GM19467 (cell line): ENCODE measurements at regions not wholly inside any gene's neighbourhood (a gene's known extent, or its start where the extent isn't known, plus 50 kb on each side); places are given as distances from the start of the nearest gene placed in this dataset.
"Not testable (repeated sequence)": the region's sequence is repeated elsewhere in the genome, so short reads cannot be mapped to it uniquely, and the experiment has no call there.

Experiments used
- ATAC-seq: cut with Tn5 transposase; IDR thresholded peaks from one replicate; pipeline ENCODE4 v1.9.1; 2021; ENCODE audit warnings: mild to moderate bottlenecking, moderate library complexity; ENCODE audit not compliant: unreplicated experiment

DNA sequence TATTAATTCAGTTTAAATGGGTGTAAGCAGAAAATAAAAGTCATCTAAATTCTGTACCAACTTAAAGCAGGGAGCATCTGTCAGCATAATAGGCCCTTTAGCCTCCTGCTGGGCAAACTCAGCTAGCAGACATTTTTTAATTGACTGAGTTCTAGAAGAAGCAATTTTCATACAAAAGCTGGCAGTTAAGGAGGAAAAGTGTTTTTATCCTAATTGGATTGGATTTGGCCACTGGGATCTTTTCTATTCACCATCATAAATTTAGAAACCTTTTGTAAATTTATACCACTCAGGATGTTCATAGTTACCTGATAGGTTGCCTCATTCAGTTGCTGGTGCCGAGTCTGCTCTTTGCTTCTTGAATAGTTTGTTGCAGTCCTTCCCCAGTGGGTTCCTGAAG lies 262.7 kb upstream of the FSIP2 start:
- no peak for ATAC-seq

DNA sequence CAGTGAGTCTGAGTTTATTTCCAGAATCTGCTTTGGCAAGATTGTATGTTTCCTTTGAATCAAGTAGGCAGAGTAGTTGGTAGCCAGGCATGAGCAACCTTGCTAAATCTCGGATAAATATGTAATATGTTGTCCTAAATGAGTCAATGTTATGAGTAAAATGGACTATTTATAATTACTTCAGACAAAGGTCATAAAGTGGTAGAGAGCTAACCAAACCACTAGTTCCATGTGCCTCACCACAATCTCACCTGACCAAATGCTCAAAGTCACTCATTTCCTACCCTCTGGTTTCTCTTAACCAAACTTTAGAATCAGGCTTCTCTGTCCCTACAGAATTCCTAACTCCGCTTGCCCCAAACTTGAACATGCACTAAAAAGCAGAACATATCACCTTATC lies 261.2 kb upstream of the FSIP2 start:
- ATAC-seq = no peak

DNA sequence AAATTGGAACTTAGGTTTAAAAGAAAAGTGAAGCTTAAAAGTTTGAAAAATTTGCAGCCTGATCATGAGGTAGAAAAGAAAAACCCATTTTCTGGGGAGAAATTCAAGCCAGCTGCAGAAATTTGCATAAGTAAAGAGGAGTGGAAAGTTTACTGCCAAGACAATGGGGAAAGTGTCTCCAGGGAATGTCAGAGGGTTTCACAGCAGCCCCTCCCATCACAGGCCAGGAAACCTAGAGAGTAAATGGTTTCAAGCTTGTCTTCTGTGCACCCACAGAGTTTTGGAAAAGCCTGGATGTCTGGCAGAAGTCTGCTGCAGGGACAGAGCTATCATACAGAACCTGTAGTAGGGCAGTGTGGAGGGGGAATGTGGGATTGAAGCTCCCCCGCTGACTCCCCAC lies 254.0 kb upstream of the FSIP2 start:
- ATAC-seq = no peak

DNA sequence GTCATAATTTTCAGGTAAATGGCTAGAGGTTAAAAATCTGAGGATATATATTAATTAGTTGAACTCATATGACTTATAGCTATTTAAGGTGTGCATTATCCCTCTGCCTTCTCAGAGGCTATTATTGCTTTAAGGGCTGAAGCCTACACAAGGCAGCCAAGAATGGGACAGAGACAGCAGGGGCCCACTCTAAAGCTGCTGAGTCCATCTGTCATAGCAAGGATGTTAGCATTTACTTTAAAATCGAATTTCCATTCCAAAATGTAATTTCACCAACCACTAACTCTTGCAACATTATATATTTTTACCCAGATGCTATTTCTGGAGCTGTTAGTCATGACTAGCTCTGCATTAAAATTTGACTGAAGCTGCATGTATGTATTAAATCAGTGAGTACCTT lies 236.3 kb upstream of the FSIP2 start:
- no peak for ATAC-seq

DNA sequence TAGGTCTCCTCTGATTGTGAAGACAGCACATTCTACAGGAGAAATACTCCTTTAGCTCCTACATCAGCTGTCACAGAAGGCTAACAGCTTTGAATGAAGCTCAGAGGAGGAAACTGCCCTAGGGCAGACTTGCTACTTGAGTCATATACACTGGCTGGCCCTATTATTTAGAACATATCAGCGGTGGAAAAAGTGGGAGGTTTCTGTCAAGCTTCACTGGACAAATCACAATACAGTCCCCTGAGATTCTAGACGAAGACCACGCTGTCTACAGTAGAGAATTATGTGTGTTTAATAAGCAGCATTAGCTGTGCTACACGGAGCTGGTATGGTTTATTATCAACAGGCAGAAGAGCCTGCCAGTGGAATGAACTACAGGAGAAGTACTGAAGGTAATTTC lies 230.9 kb upstream of the FSIP2 start:
- ATAC-seq = no peak

DNA sequence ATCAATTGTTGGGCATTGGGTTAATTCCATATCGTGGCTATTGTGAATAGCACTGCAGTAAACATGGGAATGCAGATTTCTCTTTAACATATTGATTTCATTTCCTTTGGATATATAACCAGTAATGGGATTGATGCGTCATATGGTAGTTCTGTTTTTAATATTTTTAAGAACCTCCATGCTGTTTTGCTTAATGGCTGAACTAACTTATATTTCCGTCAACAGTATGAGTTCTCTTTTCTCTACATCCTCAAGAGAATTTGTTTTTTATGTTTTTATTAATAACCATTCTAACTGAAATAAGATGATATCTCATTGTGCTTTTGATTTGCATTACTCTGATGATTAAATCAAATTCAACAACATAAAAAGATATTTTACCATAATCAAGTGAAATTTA lies 228.5 kb upstream of the FSIP2 start:
- no peak for ATAC-seq

DNA sequence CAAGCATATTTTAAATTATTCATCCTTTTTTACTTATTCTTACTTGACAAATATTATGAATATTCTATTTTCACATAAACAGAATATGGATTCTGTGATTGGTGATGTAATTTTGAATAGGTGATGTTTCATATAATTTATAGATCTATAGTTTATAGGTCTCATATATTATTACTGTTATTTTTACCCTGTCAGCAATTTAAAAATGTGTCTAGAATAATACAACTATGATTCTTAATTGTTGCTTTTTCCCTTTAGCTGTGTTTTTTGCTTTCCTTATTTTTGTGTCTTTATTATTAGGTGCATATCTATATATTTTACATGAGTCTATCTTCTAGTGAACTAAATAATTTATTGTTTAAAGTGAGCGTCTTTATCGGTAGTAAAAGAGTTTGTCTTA lies 226.7 kb upstream of the FSIP2 start:
- no peak for ATAC-seq

DNA sequence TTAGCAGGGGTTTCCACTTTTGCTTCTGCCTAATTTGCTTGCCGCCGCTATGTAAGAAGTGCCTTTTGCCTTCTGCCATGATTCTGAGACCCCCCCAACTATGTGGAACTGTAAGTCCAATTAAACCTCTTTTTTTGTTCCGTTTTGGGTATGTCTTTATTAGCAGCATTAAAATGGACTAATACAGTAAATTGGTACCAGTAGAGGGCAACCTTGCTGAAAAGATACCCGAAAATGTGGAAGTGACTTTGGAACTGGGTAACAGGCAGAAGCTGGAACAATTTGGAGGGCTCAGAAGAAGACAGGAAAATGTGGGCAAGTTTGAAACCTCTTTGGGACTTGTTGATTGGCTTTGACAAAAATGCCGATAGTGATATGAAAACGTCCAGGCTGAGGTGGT lies 216.1 kb upstream of the FSIP2 start:
- no peak for ATAC-seq

DNA sequence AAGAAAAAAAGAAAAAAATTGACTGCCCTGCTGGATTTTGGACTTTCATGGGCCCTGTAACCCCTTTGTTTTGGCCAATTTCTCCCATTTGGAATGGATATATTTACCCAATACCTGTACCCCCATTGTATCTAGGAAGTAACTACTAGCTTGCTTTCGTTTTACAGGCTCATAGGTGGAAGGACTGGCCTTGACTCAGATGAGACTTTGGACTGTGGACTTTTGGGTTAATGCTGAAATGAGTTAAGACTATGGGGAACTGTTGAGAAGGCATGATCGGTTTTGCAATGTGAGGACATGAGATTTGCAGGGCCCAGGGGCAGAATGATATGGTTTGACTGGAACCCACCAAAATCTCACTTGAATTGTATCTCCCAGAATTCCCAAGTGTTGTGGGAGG lies 214.4 kb upstream of the FSIP2 start:
- not testable (repeated sequence) for ATAC-seq

DNA sequence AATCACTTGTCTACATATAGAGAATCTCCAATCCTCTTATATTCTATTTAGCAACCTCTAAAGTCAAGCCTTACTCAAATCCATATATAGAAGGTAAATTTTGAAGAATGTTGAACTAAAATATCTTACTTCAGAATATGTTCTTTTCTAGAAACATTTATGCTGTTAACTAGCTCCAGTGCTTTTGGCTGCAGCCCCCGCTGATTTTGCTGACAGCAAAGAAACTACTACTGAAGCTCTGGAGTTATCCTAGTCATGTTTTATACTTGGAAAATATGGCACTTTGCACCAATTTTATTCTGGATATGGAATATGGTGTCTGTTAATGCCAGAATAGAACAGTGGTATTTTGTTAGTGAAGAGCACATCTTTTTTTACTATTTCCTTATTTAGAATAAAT lies 212.4 kb upstream of the FSIP2 start:
- ATAC-seq = no peak

DNA sequence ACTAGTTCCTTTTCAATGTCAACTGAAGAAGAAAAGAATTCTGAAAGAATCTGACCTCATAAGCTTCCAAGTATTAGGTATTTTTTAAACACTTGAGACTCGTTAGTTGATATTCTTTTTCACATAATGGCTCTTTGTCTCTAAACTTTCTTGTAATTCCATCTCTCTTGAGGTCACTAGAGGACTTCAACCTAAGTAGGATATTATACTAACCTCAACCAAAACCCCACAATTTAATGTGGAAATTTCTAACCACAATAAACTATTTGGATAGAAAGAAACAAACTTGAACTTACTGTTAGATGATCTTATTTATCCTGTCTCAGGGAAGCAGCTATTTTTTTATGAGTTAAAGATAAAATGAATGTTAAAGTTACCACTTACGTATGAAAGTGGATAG lies 206.9 kb upstream of the FSIP2 start:
- no peak for ATAC-seq

DNA sequence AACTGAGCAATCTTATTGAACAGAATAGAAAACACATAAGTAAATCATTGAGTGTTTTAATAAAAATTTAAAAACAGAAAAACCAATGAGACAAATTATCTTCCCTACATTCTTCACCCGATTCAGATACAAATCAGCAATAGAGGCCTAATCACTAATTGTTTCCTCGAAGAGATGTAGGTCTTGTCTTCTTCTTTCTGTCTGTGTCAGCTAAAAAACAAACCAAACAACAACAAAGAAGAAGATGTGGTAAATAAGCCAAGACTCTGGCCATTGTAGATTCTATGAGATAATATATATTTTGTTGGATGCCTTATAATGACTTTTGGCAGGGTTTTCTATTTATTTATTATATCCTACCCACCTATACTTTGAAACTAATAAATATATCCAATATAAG lies 200.9 kb upstream of the FSIP2 start:
- ATAC-seq = no peak

DNA sequence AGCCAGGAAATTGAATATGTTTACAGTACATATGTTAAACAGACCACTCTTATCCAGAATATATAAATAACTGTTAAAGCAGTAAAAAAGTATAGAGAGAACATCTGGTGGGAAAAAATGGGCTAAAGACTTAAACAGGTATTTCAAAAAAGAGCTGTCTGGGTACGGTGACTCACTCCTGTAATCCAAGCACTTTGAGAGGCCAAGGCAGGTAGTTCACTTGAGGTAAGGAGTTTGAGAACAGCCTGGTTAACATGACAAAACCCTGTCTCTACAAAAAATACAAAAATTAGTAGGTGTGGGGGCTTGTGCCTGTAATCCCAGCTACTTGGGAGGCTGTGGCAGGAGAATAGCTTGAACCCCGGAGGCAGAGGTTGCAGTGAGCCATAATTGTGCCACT lies 171.4 kb upstream of the FSIP2 start:
- no peak for ATAC-seq

DNA sequence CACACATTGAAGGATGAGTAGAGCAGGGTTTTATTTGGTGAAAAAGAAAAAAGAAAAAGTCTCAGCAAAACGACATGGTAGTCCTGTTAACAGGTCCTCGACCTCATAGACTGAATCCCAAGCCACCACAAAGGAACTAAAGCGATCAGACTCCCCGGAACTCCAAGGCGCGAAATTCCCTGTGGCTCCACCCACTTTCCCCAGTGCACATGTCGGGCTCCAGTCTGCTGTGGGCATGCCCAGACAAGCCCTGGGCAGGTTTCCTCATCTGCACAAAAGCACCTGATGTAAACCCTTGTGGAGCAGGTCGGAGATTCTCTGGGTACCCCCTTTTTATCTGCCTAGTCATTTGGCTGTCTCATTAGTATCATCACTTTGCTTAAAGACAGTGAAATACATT lies 170.7 kb upstream of the FSIP2 start:
- no peak for ATAC-seq

DNA sequence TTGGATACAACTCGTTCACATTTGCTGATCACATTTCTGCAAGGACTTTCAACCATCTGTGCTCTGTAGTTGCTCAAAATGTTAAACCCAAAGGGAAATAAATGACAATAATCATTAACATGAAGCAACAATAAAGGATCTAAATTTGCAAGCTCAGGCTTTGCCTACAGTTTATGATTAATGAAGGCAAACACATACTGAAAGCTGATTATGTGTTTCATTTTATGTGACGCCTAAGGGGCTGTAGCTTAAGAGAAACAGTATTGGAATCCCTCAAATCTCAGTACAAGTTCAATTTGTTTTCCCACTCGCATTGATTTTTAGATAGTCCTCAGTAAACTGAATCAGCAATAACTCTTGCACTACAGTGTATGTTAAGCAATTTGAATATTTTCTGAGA lies 160.3 kb upstream of the FSIP2 start:
- peak; percentile 54 for ATAC-seq

DNA sequence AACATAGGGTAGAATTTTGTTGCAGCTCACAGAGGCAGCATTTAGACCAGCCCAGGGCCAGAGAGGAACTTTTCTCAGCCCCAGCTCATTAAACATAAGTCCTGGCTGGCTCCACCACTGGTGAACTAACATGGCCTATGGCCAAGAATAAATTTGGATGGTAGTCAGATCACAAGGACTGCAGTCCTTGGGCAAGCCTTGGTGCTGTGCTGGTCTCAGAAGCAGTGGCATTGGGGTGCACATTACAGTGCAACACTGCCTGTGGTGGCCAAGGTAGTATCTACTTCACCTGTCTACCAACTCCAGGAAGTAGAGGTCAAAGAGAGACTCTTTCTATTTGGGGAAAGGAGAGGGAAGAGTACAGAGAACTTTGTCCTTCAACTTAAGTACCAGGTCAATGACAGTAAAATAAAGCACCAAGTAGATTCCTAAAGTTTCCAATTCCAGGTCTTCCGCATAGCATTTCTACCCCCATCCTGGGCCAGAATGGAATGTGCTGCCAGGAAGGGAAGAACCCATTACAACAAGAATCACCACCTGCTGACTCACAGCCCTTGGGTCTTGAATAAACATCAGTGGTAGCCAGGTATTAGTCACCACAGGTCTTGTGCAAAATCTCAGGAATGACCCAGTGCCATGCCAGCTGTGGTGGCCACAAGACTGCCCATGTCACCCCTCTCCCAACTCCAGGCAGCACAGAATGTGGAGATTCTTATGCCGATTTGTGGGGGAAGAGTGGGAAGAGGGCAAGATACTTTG lies 155.4 kb upstream of the FSIP2 start:
- ATAC-seq = no peak

DNA sequence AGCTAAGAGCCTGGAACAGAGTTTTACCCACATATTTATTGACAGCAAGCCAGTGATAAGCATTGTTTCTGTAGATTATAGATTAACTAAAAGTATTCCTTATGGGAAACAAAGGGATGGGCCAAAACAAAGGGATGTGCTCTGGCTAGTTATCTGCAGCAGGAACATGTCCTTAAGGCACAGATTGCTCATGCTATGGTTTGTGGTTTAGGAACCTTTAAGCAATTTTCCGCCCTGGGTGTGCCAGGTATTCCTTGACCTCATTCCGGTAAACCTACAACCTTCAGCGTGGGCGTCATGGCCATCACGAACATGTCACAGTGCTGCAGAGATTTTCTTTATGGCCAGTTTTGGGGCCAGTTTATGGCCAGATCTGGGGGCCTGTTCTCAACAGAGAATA lies 153.4 kb upstream of the FSIP2 start:
- ATAC-seq = not testable (repeated sequence)

DNA sequence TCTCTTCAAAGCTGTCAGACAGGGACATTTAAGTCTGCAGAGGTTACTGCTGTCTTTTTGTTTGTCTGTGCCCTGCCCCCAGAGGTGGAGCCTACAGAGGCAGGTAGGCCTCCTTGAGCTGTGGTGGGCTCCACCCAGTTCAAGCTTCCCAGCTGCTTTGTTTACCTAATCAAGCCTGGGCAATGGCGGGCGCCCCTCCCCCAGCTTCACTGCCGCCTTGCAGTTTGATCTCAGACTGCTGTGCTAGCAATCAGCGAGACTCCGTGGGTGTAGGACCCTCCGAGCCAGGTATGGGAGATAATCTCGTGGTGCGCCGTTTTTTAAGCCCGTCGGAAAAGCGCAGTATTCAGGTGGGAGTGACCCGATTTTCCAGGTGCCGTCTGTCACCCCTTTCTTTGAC lies 147.3 kb upstream of the FSIP2 start:
- not testable (repeated sequence) for ATAC-seq

DNA sequence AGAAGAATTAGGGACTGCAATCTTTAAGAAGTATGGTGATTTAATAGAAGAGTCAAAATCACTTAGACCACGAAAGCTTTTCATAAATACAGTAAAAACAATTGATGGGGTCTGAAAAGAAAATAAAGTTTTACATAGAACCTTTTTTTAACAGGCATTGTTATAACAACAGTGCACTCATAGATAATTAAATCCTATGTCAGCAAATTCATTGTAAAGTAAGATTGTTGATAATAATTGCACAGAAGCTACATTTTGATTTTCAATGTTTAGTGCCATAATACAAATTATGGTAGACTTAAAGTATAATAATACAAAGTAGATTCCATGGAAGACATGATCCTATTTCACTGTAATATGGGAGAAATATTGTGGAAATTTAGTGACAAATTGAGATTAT lies 130.7 kb upstream of the FSIP2 start:
- ATAC-seq = no peak

DNA sequence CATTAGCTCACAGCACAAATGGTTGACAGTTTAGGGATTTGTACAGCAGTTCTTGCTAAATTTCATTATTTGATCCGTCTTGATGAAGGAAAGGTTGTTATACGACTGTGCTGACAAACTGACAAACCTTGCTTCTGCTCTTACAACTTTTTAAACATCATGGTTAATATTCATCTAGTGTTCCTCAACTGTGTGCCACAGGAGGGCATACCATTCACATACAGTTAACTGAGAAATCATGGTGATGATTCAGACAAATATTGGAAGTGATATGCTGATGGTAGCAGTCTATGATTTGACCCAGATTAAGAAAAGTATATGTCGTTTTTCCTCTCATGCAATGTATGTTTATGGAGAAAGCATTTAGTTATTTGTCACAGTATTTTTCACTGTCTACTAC lies 129.8 kb upstream of the FSIP2 start:
- no peak for ATAC-seq

DNA sequence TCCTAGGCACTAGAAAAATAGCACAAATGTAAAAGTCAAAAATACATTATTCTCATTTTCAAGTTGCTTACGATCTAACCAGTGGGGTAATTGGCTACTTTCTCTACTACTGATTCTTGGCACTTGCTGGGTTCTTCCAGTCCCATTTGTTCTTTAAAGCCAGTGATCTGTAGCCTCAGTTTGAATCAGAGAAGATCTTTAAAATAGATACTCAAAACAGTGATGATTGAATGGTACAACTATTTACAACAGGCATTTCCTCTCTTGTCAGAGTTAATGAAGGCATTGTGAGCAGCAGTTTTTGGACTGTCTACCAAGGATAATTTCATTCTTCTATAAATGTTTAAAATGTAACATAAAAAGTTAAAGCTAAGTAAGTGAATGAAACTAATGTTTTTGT lies 128.3 kb upstream of the FSIP2 start:
- ATAC-seq = no peak

DNA sequence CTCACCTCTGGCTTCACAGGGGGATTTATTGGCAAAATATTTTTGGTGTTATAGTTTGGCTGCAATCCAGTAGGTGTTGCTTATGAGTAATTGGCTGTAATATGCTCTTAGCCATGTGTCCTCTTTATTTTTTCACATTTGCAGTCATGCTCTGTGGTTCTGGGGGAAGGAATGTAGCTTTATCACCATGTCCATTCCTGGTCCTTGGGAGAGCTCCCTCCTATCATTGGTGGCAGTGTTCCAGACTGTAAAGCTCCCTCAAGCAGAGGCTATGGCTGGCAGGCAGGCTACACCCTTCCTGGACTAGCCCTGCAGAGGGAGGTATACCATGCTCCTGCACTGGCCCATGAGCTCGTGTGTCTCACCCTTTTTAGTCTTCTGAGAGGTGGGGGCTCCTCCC lies 120.0 kb upstream of the FSIP2 start:
- no peak for ATAC-seq

DNA sequence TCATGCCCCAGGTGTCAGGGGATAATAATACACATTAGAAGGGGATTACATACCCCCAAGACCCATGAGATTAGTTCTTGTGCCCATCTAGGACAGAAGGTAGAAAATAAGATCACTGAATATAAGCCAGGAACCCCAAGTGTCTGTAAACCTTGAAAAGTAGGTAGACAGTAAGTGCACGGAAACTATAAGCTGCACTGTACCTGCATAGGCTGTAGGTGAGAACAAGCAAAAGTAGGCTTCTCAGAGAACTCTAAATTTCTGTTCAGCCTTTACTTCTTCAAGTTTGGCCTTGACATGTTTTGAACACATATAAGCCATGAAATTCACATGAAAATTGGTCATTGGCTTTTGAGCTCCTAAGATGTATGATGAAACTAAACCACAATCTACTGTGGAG lies 113.0 kb upstream of the FSIP2 start:
- no peak for ATAC-seq
